Fibroblast of mammary gland (primary cell): ENCODE measurements at regions not wholly inside any gene's neighbourhood (a gene's known extent, or its start where the extent isn't known, plus 50 kb on each side); places are given as distances from the start of the nearest gene placed in this dataset.

Experiments
- DNase-seq: peaks from one replicate; pipeline ENCODE4 v3.0.0-alpha.2; 2010; ENCODE audit warnings: low read depth
- H3K4me3 ChIP-seq: 2 replicates; pipeline ENCODE4 v1.5.1; 2011; ENCODE audit warnings: low read depth, mild to moderate bottlenecking, low read length, moderate library complexity; ENCODE audit not compliant: control insufficient read depth
- TF ChIP-seq, protein P1 (sequence below): conservative IDR thresholded peaks from 2 replicates; pipeline ENCODE4 v1.5.1; 2011; ENCODE audit warnings: low read depth, low read length, inconsistent platforms; ENCODE audit not compliant: control insufficient read depth, insufficient read depth

DNA sequence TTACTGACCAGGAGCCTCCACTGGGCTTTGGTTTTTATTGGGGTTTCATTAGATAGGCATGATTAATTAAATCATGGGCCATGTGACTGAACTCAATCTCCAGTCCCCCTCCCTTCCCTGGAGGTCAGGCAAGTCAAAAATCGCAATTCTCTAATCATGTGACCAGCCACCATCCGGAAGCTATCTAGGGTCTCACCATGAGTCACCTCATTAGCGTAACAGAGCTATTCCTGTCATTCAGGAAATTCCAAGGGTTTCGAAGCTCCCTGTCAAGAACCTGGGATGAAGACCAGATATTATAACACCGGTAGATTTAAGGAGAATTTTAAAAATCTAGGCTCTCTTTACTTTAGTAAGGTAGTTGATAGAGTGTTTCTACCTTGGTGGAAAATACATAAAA is 180.3 kb upstream of the TCF4 start:
- no peak overlapping the region for H3K4me3 ChIP-seq
- DNase-seq: no peak
- TF ChIP-seq, protein P1, sequence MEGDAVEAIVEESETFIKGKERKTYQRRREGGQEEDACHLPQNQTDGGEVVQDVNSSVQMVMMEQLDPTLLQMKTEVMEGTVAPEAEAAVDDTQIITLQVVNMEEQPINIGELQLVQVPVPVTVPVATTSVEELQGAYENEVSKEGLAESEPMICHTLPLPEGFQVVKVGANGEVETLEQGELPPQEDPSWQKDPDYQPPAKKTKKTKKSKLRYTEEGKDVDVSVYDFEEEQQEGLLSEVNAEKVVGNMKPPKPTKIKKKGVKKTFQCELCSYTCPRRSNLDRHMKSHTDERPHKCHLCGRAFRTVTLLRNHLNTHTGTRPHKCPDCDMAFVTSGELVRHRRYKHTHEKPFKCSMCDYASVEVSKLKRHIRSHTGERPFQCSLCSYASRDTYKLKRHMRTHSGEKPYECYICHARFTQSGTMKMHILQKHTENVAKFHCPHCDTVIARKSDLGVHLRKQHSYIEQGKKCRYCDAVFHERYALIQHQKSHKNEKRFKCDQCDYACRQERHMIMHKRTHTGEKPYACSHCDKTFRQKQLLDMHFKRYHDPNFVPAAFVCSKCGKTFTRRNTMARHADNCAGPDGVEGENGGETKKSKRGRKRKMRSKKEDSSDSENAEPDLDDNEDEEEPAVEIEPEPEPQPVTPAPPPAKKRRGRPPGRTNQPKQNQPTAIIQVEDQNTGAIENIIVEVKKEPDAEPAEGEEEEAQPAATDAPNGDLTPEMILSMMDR: no peak

DNA sequence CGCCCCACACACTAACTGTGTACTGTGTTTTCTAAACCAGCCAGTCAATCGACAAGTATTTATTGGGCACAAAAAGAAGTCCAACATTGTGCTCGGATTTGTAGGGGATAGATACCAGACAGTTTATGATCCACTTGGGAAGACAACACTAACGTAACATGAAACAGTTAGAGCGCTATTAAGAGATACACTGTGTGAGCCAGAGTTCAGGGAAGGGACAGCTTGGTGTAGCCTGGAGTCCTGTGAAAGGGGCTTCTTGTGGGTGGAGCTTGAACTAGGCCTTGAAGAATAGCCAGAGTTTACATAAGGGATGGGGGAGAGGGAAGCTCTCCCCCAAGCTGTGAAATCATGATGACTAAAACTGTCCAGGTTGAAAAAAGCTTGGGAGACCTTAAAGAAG is 176.4 kb upstream of the TCF4 start:
- TF ChIP-seq, protein P1: no peak
- H3K4me3 ChIP-seq: no peak overlapping the region
- DNase-seq: no peak

DNA sequence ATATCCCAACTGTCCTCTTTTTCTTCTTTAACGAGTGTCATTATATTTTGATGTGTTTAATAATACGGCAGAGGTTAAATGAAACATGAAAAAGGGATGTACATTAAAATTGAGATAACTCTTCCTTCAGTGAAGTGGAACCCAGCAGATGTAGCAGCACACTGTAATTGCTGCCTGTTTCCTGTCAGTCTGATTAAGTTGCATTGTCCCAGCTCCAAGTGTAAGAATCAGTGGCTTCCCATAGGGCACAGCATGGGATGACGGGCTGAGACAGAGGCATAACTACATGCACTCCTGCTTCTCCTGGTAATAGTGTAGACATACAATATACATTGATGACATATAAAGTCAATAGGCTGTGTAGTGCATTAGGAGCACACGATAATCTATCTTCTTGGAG is 175.8 kb upstream of the TCF4 start:
- TF ChIP-seq, protein P1: no peak
- no peak overlapping the region for H3K4me3 ChIP-seq
- no peak for DNase-seq

DNA sequence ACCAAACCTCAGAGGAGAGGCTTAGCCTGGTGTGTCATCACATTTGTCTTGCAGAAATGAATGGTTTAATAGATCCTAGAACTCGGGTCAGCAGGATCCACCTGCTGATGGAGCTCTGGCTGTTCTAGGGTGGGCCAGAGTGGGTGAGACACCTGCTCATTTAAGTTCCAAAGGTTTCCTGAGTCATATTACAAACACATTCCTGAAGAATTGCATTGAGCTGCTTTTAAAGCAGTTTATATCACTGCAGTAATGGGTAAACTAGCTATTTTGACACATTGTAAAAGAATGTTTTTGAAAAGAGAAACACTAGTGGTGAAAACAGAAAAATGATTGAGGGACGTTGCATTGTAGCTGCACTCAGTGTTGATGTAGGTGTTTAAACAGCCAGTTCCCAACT is 175.3 kb upstream of the TCF4 start:
- TF ChIP-seq, protein P1: no peak
- DNase-seq: peak; percentile 27

DNA sequence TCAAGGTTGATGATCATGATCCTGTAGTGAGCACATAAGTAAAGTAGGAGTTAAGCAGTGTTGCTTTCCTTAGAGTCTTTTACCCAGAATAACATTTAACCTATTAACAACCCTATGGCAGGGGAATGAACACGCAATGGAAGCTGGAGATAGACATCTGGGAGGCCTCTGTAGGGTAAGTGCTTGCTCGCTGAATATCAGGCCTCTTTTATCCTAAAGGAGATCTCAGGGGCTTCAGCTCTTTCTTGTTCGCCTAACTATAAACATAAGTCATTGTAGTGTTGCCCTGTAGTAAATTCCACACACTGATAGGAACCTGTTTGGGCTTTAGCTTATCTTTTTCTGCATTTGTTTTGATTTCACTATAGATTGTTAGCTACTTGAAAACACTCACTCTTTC is 174.4 kb upstream of the TCF4 start:
- TF ChIP-seq, protein P1: no peak
- no peak for DNase-seq
- H3K4me3 ChIP-seq: no peak overlapping the region

More for the DNA sequence above, 175.3 kb upstream of the TCF4 start:
- H3K4me3 ChIP-seq: no peak overlapping the region

DNA sequence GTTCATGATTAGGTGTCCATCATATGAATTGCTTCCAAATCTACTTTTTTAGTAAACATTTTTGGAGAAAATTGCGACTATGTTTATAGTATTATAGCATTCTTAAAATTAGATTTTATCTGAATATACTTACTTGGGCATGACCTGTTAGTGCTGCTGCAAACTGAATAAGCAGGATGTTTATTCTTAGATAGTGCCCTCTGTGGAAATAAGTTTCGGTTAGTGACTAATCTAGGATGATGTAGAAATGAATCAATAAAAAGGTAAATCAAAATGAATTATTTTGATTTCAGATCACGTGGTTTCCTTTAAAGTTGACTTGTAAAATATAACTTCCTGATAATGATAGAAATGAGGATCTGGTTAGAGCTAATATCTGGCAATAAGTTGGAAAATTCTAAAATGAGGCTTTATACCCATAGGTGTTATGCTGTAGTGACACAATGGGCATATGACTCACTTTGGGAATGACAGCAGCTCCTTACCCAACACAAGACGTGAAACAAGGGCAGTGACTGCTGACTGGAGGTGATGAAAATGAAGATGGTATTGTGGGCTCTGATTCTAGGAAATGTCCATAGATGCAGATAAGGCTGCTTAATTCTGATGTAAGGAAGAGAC is 165.8 kb upstream of the TCF4 start:
- TF ChIP-seq, protein P1: no peak

DNA sequence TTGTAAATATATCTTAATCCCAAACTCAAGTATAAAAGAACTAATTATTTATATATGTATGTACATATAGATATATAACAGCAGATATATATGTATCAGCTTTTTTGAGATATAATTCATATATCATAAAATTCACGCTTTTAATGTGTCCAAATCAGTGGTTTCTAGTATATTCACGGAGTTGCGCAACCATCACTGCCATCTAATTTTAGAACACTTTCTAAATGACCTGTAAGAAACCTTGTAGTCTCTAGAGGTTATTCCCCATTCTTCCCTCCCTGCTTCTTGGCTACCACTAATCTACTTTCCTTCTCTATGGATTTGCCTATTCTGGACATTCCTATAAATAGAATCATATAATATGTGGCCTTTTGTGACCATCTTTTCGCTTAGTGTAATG is 163.5 kb upstream of the TCF4 start:
- DNase-seq: no peak
- TF ChIP-seq, protein P1: no peak
- H3K4me3 ChIP-seq: no peak overlapping the region

More for the DNA sequence above, 165.8 kb upstream of the TCF4 start:
- peak; percentile 64 for DNase-seq
- H3K4me3 ChIP-seq: no peak overlapping the region
